Progenitor cell of endocrine pancreas (in vitro differentiated cells): ENCODE measurements at regions not wholly inside any gene's neighbourhood (a gene's known extent, or its start where the extent isn't known, plus 50 kb on each side); places are given as distances from the start of the nearest gene placed in this dataset.

Experiments used
- DNase-seq: peaks from one replicate; pipeline ENCODE4 v3.0.0; 2021; ENCODE audit warnings: low spot score; ENCODE audit not compliant: unreplicated experiment
- H3K27ac Mint-ChIP-seq: 2 replicates; pipeline ENCODE4 v1.8.0; 2021; ENCODE audit warnings: mild to moderate bottlenecking, moderate library complexity, mixed read lengths
- H3K27me3 Mint-ChIP-seq: 2 replicates; pipeline ENCODE4 v1.8.0; 2021; ENCODE audit warnings: mixed read lengths
- H3K36me3 Mint-ChIP-seq: 2 replicates; pipeline ENCODE4 v1.8.0; 2022; ENCODE audit warnings: mixed read lengths; ENCODE audit not compliant: insufficient read depth
- H3K4me1 Mint-ChIP-seq: 2 replicates; pipeline ENCODE4 v1.8.0; 2021; ENCODE audit warnings: low read depth, mixed read lengths
- H3K4me3 Mint-ChIP-seq: 2 replicates; pipeline ENCODE4 v1.8.0; 2021; ENCODE audit warnings: low read depth, mild to moderate bottlenecking, moderate library complexity, mixed read lengths
- H3K9me3 Mint-ChIP-seq: 2 replicates; pipeline ENCODE4 v1.8.0; 2021; ENCODE audit warnings: low read depth, mixed read lengths
- CTCF ChIP-seq: fragments of 200-600 bp; sonication (generic); IDR thresholded peaks from one replicate; pipeline ENCODE4 v1.5.0; 2021; ENCODE audit warnings: antibody characterized with exemption, mild to moderate bottlenecking; ENCODE audit not compliant: unreplicated experiment

- no peaks in the 10 kb centered on the region for H3K27me3 Mint-ChIP-seq
- H3K4me3 Mint-ChIP-seq: no peak overlapping the region
- H3K4me1 Mint-ChIP-seq: no peaks in the 10 kb centered on the region
- peaks cover 3% of the 10 kb centered on the region for H3K36me3 Mint-ChIP-seq
- H3K27ac Mint-ChIP-seq: no peak overlapping the region
- DNase-seq: no peak
- no peak for TF ChIP-seq CTCF
- H3K9me3 Mint-ChIP-seq: peaks cover 11% of the 10 kb centered on the region
Measured at GRCh38 chr18:28946471-28946870, 769.5 kb upstream of the CDH2 start.

GRCh38 chr18:28922936-28923335 lies 746.0 kb upstream of the CDH2 start:
- no peak for DNase-seq
- Mint-ChIP-seq H3K4me3 (no peak overlapping the region), H3K27ac (no peak overlapping the region), H3K27me3 (no peaks in the 10 kb centered on the region), H3K4me1 (no peaks in the 10 kb centered on the region), H3K36me3 (no peaks in the 10 kb centered on the region), H3K9me3 (peaks cover 3% of the 10 kb centered on the region)
- TF ChIP-seq CTCF: no peak

- H3K9me3 Mint-ChIP-seq: peaks cover 9% of the 10 kb centered on the region
- H3K27me3 Mint-ChIP-seq: no peaks in the 10 kb centered on the region
- no peak overlapping the region for H3K4me3 Mint-ChIP-seq
- H3K4me1 Mint-ChIP-seq: no peaks in the 10 kb centered on the region
- TF ChIP-seq CTCF: no peak
- no peaks in the 10 kb centered on the region for H3K36me3 Mint-ChIP-seq
- no peak overlapping the region for H3K27ac Mint-ChIP-seq
- DNase-seq: no peak
Measured at GRCh38 chr18:28916456-28916855, 739.5 kb upstream of the CDH2 start.

- no peak for DNase-seq
- H3K27ac Mint-ChIP-seq: no peak overlapping the region
- no peaks in the 10 kb centered on the region for H3K4me1 Mint-ChIP-seq
- H3K4me3 Mint-ChIP-seq: no peak overlapping the region
- no peaks in the 10 kb centered on the region for H3K27me3 Mint-ChIP-seq
- no peaks in the 10 kb centered on the region for H3K36me3 Mint-ChIP-seq
- H3K9me3 Mint-ChIP-seq: no peaks in the 10 kb centered on the region
- TF ChIP-seq CTCF: no peak
Measured at GRCh38 chr18:28905509-28905908, 728.6 kb upstream of the CDH2 start.

- H3K4me1 Mint-ChIP-seq: no peaks in the 10 kb centered on the region
- H3K36me3 Mint-ChIP-seq: no peaks in the 10 kb centered on the region
- TF ChIP-seq CTCF: no peak
- H3K9me3 Mint-ChIP-seq: no peaks in the 10 kb centered on the region
- H3K27ac Mint-ChIP-seq: no peak overlapping the region
- DNase-seq: no peak
- H3K27me3 Mint-ChIP-seq: no peaks in the 10 kb centered on the region
- H3K4me3 Mint-ChIP-seq: no peak overlapping the region
Measured at GRCh38 chr18:28904789-28905364, 727.9 kb upstream of the CDH2 start.
